GM23338 (cell line): ENCODE measurements at regions not wholly inside any gene's neighbourhood (a gene's known extent, or its start where the extent isn't known, plus 50 kb on each side); places are given as distances from the start of the nearest gene placed in this dataset.

ENCODE experiments used
- ATAC-seq: fragments of 200-7000 bp; cut with Tn5 transposase; 3 replicates; pipeline ENCODE4 v1.9.1; 2020
- DNase-seq: peaks from one replicate; pipeline ENCODE4 v3.0.0-alpha.2; 2015; ENCODE audit warnings: low spot score
- H2AFZ ChIP-seq: fragments of 200-600 bp; sonication (generic); 2 replicates; pipeline ENCODE4 v1.8.0; 2016; ENCODE audit warnings: antibody characterized with exemption, mild to moderate bottlenecking, moderate library complexity
- H3F3A ChIP-seq: fragments of 200-600 bp; sonication (generic); replicated peaks from 2 replicates; pipeline ENCODE4 v1.8.0; 2017; ENCODE audit warnings: antibody characterized with exemption, mixed run types, low read depth
- H3K27ac ChIP-seq: fragments of 200-600 bp; sonication (generic); 2 replicates; pipeline ENCODE4 v1.6.1; 2016; ENCODE audit warnings: low read depth
- H3K27me3 ChIP-seq: fragments of 200-600 bp; sonication (generic); 2 replicates; pipeline ENCODE4 v1.8.0; 2016; ENCODE audit warnings: mild to moderate bottlenecking, mixed run types, moderate library complexity; ENCODE audit not compliant: insufficient read depth
- H3K36me3 ChIP-seq: fragments of 200-600 bp; sonication (generic); 2 replicates; pipeline ENCODE4 v1.8.0; 2016; ENCODE audit warnings: mild to moderate bottlenecking; ENCODE audit not compliant: insufficient read depth
- H3K4me1 ChIP-seq: fragments of 200-600 bp; sonication (generic); 2 replicates; pipeline ENCODE4 v1.8.0; 2016; ENCODE audit warnings: mild to moderate bottlenecking, moderate library complexity; ENCODE audit not compliant: insufficient read depth
- H3K4me2 ChIP-seq: fragments of 200-600 bp; sonication (generic); 2 replicates; pipeline ENCODE4 v1.7.1; 2017; ENCODE audit warnings: mixed run types
- H3K4me3 ChIP-seq: fragments of 200-600 bp; sonication (generic); 2 replicates; pipeline ENCODE4 v1.6.1; 2016; ENCODE audit warnings: mixed run types
- H3K79me2 ChIP-seq: fragments of 200-600 bp; sonication (generic); replicated peaks from 2 replicates; pipeline ENCODE4 v1.8.0; 2017; ENCODE audit warnings: mild to moderate bottlenecking; ENCODE audit not compliant: insufficient read depth
- H3K9me2 ChIP-seq: fragments of 200-600 bp; sonication (generic); 2 replicates; pipeline ENCODE4 v1.8.0; 2017; ENCODE audit not compliant: insufficient read depth
- H4K20me1 ChIP-seq: fragments of 200-600 bp; sonication (generic); replicated peaks from 2 replicates; pipeline ENCODE4 v1.8.0; 2017; ENCODE audit warnings: mild to moderate bottlenecking; ENCODE audit not compliant: insufficient read depth
- H3K27ac Mint-ChIP-seq: 2 replicates; pipeline ENCODE4 v1.8.0; 2020; ENCODE audit warnings: inconsistent platforms, mild to moderate bottlenecking, moderate library complexity, mixed read lengths
- H3K27me3 Mint-ChIP-seq: 3 replicates; pipeline ENCODE4 v1.8.0; 2022; ENCODE audit warnings: low read depth, mild to moderate bottlenecking, moderate library complexity, mixed read lengths, inconsistent platforms; ENCODE audit not compliant: insufficient read depth, poor library complexity
- H3K36me3 Mint-ChIP-seq: 3 replicates; pipeline ENCODE4 v1.8.0; 2021; ENCODE audit warnings: low read depth, mild to moderate bottlenecking, inconsistent platforms, moderate library complexity, mixed read lengths
- H3K4me1 Mint-ChIP-seq: 3 replicates; pipeline ENCODE4 v1.8.0; 2020; ENCODE audit warnings: mild to moderate bottlenecking, inconsistent platforms, mixed read lengths
- H3K4me3 Mint-ChIP-seq: 3 replicates; pipeline ENCODE4 v1.8.0; 2021; ENCODE audit warnings: moderate library complexity, mild to moderate bottlenecking, inconsistent platforms, mixed read lengths
- H3K9me3 Mint-ChIP-seq: 3 replicates; pipeline ENCODE4 v1.8.0; 2020; ENCODE audit warnings: moderate library complexity, mild to moderate bottlenecking, inconsistent platforms, mixed read lengths
- CREB1 ChIP-seq: fragments of 250-450 bp; sonication (Bioruptor Pico); IDR thresholded peaks from 2 replicates; pipeline ENCODE4 v1.5.0; 2020; ENCODE audit warnings: low read depth, mild to moderate bottlenecking, moderate library complexity
- EZH2 ChIP-seq: fragments of 200-600 bp; sonication (generic); IDR thresholded peaks from one replicate; pipeline ENCODE4 v1.8.0; 2017; ENCODE audit warnings: antibody characterized with exemption, mild to moderate bottlenecking, low read depth; ENCODE audit not compliant: unreplicated experiment
- JUNB ChIP-seq: IDR thresholded peaks from one replicate; pipeline ENCODE4 v1.6.1; 2016; ENCODE audit warnings: antibody characterized with exemption; ENCODE audit not compliant: unreplicated experiment
- POLR2AphosphoS5 ChIP-seq: IDR thresholded peaks from 2 replicates; pipeline ENCODE4 v1.6.1; 2016; ENCODE audit warnings: antibody characterized with exemption, low read depth
- STAT1 ChIP-seq: IDR thresholded peaks from one replicate; pipeline ENCODE4 v1.6.1; 2016; ENCODE audit warnings: antibody characterized with exemption; ENCODE audit not compliant: unreplicated experiment
- ZNF331 ChIP-seq: fragments of 250-450 bp; sonication (Bioruptor Pico); IDR thresholded peaks from 2 replicates; pipeline ENCODE4 v1.5.0; 2020; ENCODE audit warnings: low read depth, mild to moderate bottlenecking, moderate library complexity
- TF ChIP-seq, protein P1 (sequence below): fragments of 250-450 bp; sonication (Bioruptor Pico); IDR thresholded peaks from 2 replicates; pipeline ENCODE4 v1.5.0; 2020; ENCODE audit warnings: mild to moderate bottlenecking, moderate library complexity
- TF ChIP-seq, protein P2 (sequence below), 2 experiments: fragments of 200-600 bp in 1 of 2; sonication (generic) in 1 of 2; conservative IDR thresholded peaks; 2 replicates each; pipeline versions ENCODE4 v1.5.1 to v1.6.1; 2016 to 2017; ENCODE audit warnings: antibody characterized with exemption in 2 of 2, low read depth in 2 of 2, mild to moderate bottlenecking in 2 of 2, moderate library complexity in 1 of 2
- TF ChIP-seq, protein P3 (sequence below): IDR thresholded peaks from 2 replicates; pipeline ENCODE4 v1.6.1; 2016; ENCODE audit warnings: antibody characterized with exemption
- TF ChIP-seq, protein P4 (sequence below): IDR thresholded peaks from one replicate; pipeline ENCODE4 v1.6.1; 2018; ENCODE audit warnings: antibody characterized with exemption; ENCODE audit not compliant: unreplicated experiment

DNA sequence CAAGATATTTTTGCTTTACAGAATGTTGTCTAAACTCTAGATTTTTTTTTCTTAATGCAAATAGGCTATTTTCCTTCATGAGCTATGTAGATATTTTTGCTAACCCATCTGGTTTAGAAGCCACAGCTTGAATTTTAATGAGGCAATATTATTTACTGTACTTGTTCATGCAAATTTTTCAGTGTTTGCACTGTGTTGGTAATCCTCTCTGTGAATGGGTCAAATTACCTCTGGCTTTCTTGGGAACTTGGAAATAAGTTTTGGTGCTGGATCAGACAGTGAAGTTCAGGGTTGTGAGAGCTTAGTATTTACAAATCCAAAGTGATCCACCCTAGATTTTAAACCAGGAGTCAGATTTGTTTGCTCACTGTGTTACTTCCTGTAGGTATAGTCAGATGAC is 686.9 kb downstream of the NXPH1 start (continued):
- TF ChIP-seq, protein P1, sequence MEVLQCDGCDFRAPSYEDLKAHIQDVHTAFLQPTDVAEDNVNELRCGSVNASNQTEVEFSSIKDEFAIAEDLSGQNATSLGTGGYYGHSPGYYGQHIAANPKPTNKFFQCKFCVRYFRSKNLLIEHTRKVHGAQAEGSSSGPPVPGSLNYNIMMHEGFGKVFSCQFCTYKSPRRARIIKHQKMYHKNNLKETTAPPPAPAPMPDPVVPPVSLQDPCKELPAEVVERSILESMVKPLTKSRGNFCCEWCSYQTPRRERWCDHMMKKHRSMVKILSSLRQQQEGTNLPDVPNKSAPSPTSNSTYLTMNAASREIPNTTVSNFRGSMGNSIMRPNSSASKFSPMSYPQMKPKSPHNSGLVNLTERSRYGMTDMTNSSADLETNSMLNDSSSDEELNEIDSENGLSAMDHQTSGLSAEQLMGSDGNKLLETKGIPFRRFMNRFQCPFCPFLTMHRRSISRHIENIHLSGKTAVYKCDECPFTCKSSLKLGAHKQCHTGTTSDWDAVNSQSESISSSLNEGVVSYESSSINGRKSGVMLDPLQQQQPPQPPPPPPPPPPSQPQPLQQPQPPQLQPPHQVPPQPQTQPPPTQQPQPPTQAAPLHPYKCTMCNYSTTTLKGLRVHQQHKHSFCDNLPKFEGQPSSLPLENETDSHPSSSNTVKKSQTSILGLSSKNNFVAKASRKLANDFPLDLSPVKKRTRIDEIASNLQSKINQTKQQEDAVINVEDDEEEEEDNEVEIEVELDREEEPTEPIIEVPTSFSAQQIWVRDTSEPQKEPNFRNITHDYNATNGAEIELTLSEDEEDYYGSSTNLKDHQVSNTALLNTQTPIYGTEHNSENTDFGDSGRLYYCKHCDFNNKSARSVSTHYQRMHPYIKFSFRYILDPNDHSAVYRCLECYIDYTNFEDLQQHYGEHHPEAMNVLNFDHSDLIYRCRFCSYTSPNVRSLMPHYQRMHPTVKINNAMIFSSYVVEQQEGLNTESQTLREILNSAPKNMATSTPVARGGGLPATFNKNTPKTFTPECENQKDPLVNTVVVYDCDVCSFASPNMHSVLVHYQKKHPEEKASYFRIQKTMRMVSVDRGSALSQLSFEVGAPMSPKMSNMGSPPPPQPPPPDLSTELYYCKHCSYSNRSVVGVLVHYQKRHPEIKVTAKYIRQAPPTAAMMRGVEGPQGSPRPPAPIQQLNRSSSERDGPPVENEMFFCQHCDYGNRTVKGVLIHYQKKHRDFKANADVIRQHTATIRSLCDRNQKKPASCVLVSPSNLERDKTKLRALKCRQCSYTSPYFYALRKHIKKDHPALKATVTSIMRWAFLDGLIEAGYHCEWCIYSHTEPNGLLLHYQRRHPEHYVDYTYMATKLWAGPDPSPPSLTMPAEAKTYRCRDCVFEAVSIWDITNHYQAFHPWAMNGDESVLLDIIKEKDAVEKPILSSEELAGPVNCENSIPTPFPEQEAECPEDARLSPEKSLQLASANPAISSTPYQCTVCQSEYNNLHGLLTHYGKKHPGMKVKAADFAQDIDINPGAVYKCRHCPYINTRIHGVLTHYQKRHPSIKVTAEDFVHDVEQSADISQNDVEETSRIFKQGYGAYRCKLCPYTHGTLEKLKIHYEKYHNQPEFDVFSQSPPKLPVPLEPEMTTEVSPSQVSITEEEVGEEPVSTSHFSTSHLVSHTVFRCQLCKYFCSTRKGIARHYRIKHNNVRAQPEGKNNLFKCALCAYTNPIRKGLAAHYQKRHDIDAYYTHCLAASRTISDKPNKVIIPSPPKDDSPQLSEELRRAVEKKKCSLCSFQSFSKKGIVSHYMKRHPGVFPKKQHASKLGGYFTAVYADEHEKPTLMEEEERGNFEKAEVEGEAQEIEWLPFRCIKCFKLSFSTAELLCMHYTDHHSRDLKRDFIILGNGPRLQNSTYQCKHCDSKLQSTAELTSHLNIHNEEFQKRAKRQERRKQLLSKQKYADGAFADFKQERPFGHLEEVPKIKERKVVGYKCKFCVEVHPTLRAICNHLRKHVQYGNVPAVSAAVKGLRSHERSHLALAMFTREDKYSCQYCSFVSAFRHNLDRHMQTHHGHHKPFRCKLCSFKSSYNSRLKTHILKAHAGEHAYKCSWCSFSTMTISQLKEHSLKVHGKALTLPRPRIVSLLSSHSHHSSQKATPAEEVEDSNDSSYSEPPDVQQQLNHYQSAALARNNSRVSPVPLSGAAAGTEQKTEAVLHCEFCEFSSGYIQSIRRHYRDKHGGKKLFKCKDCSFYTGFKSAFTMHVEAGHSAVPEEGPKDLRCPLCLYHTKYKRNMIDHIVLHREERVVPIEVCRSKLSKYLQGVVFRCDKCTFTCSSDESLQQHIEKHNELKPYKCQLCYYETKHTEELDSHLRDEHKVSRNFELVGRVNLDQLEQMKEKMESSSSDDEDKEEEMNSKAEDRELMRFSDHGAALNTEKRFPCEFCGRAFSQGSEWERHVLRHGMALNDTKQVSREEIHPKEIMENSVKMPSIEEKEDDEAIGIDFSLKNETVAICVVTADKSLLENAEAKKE = no peak
- no peak for TF ChIP-seq ZNF331 (CRISPR knock-in tag)
- no peak for TF ChIP-seq JUNB
- no peak for TF ChIP-seq EZH2
- TF ChIP-seq, protein P2, sequence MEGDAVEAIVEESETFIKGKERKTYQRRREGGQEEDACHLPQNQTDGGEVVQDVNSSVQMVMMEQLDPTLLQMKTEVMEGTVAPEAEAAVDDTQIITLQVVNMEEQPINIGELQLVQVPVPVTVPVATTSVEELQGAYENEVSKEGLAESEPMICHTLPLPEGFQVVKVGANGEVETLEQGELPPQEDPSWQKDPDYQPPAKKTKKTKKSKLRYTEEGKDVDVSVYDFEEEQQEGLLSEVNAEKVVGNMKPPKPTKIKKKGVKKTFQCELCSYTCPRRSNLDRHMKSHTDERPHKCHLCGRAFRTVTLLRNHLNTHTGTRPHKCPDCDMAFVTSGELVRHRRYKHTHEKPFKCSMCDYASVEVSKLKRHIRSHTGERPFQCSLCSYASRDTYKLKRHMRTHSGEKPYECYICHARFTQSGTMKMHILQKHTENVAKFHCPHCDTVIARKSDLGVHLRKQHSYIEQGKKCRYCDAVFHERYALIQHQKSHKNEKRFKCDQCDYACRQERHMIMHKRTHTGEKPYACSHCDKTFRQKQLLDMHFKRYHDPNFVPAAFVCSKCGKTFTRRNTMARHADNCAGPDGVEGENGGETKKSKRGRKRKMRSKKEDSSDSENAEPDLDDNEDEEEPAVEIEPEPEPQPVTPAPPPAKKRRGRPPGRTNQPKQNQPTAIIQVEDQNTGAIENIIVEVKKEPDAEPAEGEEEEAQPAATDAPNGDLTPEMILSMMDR (conservative IDR thresholded peaks at IDR 0.05; ENCODE audit: low read depth in 2 of 2) = no peak
- TF ChIP-seq CREB1 (CRISPR knock-in tag) = no peak

DNA sequence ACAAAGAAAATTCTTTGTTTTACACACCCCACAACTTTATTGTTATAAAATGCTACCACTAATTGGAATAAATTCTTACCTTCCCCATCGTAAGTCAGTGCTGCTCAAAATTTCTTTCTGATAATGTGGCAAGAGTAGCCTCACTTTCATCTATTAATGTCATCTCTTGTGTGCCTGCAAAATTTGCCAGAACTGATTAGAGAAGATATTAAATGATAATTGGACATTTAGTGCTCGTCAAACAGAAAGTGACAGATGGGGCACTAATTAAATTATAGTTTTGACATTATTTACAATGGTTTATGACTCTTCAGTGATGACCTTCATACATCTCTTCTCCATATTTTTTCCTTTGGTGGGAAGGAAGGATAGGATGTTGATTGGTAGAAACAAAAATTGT is 690.9 kb downstream of the NXPH1 start:
- no peaks in the 10 kb centered on the region; the same call in 2 of the 3 replicates for H3K9me3 Mint-ChIP-seq
- H3K9me2 ChIP-seq = no peaks in the 10 kb centered on the region
- no peak overlapping the region for H2AFZ ChIP-seq
- no peaks in the 10 kb centered on the region for H3K27me3 ChIP-seq
- H3K27ac Mint-ChIP-seq = no peak overlapping the region
- ATAC-seq (no peak), DNase-seq (no peak)
- no peaks in the 10 kb centered on the region for H3K27me3 Mint-ChIP-seq
- no peak overlapping the region for H3K27ac ChIP-seq
- H3F3A ChIP-seq = no peaks in the 10 kb centered on the region
- no peaks in the 10 kb centered on the region for H4K20me1 ChIP-seq
- no peaks in the 10 kb centered on the region for H3K36me3 Mint-ChIP-seq
- no peaks in the 10 kb centered on the region for H3K36me3 ChIP-seq
- peaks cover 6% of the 10 kb centered on the region; the same call in 1 of the 2 replicates for H3K4me1 ChIP-seq
- H3K4me3 Mint-ChIP-seq = no peak overlapping the region
- H3K79me2 ChIP-seq = no peaks in the 10 kb centered on the region
- peaks cover 14% of the 10 kb centered on the region; the same call in 2 of the 3 replicates for H3K4me1 Mint-ChIP-seq
- H3K4me3 ChIP-seq = no peak overlapping the region
- no peak overlapping the region for H3K4me2 ChIP-seq
- TF ChIP-seq POLR2AphosphoS5 (no peak), STAT1 (no peak), EZH2 (no peak)
- TF ChIP-seq, protein P2 (conservative IDR thresholded peaks at IDR 0.05; ENCODE audit: low read depth in 2 of 2) = no peak
- TF ChIP-seq, protein P3, sequence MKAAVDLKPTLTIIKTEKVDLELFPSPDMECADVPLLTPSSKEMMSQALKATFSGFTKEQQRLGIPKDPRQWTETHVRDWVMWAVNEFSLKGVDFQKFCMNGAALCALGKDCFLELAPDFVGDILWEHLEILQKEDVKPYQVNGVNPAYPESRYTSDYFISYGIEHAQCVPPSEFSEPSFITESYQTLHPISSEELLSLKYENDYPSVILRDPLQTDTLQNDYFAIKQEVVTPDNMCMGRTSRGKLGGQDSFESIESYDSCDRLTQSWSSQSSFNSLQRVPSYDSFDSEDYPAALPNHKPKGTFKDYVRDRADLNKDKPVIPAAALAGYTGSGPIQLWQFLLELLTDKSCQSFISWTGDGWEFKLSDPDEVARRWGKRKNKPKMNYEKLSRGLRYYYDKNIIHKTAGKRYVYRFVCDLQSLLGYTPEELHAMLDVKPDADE = no peak
- TF ChIP-seq, protein P4, sequence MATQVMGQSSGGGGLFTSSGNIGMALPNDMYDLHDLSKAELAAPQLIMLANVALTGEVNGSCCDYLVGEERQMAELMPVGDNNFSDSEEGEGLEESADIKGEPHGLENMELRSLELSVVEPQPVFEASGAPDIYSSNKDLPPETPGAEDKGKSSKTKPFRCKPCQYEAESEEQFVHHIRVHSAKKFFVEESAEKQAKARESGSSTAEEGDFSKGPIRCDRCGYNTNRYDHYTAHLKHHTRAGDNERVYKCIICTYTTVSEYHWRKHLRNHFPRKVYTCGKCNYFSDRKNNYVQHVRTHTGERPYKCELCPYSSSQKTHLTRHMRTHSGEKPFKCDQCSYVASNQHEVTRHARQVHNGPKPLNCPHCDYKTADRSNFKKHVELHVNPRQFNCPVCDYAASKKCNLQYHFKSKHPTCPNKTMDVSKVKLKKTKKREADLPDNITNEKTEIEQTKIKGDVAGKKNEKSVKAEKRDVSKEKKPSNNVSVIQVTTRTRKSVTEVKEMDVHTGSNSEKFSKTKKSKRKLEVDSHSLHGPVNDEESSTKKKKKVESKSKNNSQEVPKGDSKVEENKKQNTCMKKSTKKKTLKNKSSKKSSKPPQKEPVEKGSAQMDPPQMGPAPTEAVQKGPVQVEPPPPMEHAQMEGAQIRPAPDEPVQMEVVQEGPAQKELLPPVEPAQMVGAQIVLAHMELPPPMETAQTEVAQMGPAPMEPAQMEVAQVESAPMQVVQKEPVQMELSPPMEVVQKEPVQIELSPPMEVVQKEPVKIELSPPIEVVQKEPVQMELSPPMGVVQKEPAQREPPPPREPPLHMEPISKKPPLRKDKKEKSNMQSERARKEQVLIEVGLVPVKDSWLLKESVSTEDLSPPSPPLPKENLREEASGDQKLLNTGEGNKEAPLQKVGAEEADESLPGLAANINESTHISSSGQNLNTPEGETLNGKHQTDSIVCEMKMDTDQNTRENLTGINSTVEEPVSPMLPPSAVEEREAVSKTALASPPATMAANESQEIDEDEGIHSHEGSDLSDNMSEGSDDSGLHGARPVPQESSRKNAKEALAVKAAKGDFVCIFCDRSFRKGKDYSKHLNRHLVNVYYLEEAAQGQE = no peak
